HCT116 (cell line): ENCODE measurements at regions not wholly inside any gene's neighbourhood (a gene's known extent, or its start where the extent isn't known, plus 50 kb on each side); places are given as distances from the start of the nearest gene placed in this dataset.

Experiments used
- ATAC-seq: fragments of 200-7000 bp; cut with Tn5 transposase; 2 replicates; pipeline ENCODE4 v1.9.1; 2020; ENCODE audit warnings: mild to moderate bottlenecking, moderate library complexity
- BruUV-seq: library from RNA; stranded (reverse); fragments of 400-500 nt; replicated peaks from 2 replicates; lab custom pipeline; 2021; lab: Mats Ljungman, UMichigan
- CTCF ChIA-PET: fragments of 300-600 bp; sonication (Branson Sonifier 250); formaldehyde crosslinking; loops from one replicate; lab custom pipeline; 2021; ENCODE audit warnings: antibody characterized with exemption; lab: Charles Lee
- POLR2A ChIA-PET: fragments of 300-600, 350-600 bp; sonication (Branson Sonifier 250); formaldehyde crosslinking; loops from one replicate; lab custom pipeline; 2021; ENCODE audit warnings: antibody characterized with exemption; lab: Charles Lee
- RAD21 ChIA-PET, 2 experiments: fragments of 300-600 bp; sonication (Branson Sonifier 250); formaldehyde crosslinking; loops; one replicate each; lab custom pipeline; 2023; ENCODE audit warnings: low total read pairs in 2 of 2; ENCODE audit not compliant: uncharacterized antibody in 2 of 2, unreplicated experiment in 2 of 2, low non-redundant PET in 1 of 2; lab: Charles Lee
- DNase-seq: peaks from one replicate; pipeline ENCODE4 v3.0.0-alpha.2; 2010; ENCODE audit warnings: low read depth, low spot score
- H2AFZ ChIP-seq: fragments of 200-600 bp; shearing (Covaris generic), sonication (generic); 2 replicates; pipeline ENCODE4 v1.6.1; 2017; ENCODE audit warnings: low read depth, mixed run types, mixed read lengths, antibody characterized with exemption, low read length; ENCODE audit not compliant: poor library complexity, severe bottlenecking
- H3K27ac ChIP-seq: 2 replicates; pipeline ENCODE4 v1.5.1; 2012; ENCODE audit warnings: low read depth, low read length
- H3K27me3 ChIP-seq: fragments of 200-600 bp; sonication (generic); 2 replicates; pipeline ENCODE4 v1.6.1; 2016; ENCODE audit warnings: mixed run types, low read length, mixed read lengths; ENCODE audit not compliant: insufficient read depth
- H3K36me3 ChIP-seq, 2 experiments: fragments of 200-500 bp in 1 of 2; fragments of 200-600 bp in 1 of 2; sonication (Bioruptor generic) in 1 of 2; sonication (generic) in 1 of 2; 2 replicates each; pipeline versions ENCODE4 v1.5.1 to v1.6.1; 2014 to 2016; ENCODE audit warnings: low read length in 2 of 2, inconsistent platforms in 1 of 2, mixed read lengths in 1 of 2, mixed run types in 1 of 2; ENCODE audit not compliant: insufficient read depth in 2 of 2, control insufficient read depth in 1 of 2
- H3K4me1 ChIP-seq, 2 experiments: fragments of 200-600 bp in 1 of 2; sonication (generic) in 1 of 2; 2 replicates each; pipeline versions ENCODE4 v1.5.1 to v1.6.1; 2012 to 2017; ENCODE audit warnings: low read length in 2 of 2, inconsistent platforms in 1 of 2, mild to moderate bottlenecking in 1 of 2, mixed read lengths in 1 of 2, mixed run types in 1 of 2, moderate library complexity in 1 of 2; ENCODE audit not compliant: insufficient read depth in 2 of 2, control insufficient read depth in 1 of 2
- H3K4me2 ChIP-seq: fragments of 200-600 bp; sonication (generic); 2 replicates; pipeline ENCODE4 v1.6.1; 2017; ENCODE audit warnings: mixed run types, low read length, mixed read lengths
- H3K4me3 ChIP-seq, 2 experiments: fragments of 200-600 bp in 1 of 2; sonication (generic) in 1 of 2; replicated peaks in 1 of 2; 2 replicates each; pipeline ENCODE4 v1.5.1; 2011 to 2016; ENCODE audit warnings: low read length in 2 of 2, control low read depth in 1 of 2, low read depth in 1 of 2, mild to moderate bottlenecking in 1 of 2, mixed read lengths in 1 of 2, mixed run types in 1 of 2
- H3K79me2 ChIP-seq: fragments of 200-600 bp; sonication (generic); 2 replicates; pipeline ENCODE4 v1.6.1; 2017; ENCODE audit warnings: mild to moderate bottlenecking, mixed run types, low read length, moderate library complexity, mixed read lengths; ENCODE audit not compliant: insufficient read depth
- H3K9ac ChIP-seq: fragments of 200-600 bp; sonication (generic); 2 replicates; pipeline ENCODE4 v1.6.1; 2016; ENCODE audit warnings: low read length, mixed read lengths
- H3K9me2 ChIP-seq: fragments of 200-600 bp; sonication (generic), shearing (Covaris generic); 2 replicates; pipeline ENCODE4 v1.6.1; 2017; ENCODE audit warnings: mixed run types, mild to moderate bottlenecking, moderate library complexity; ENCODE audit not compliant: insufficient read depth
- H3K9me3 ChIP-seq, 2 experiments: fragments of 200-500 bp in 1 of 2; fragments of 200-600 bp in 1 of 2; sonication (Bioruptor generic) in 1 of 2; sonication (generic) in 1 of 2; 2 replicates each; pipeline ENCODE4 v1.6.1; 2014 to 2017; ENCODE audit warnings: low read length in 2 of 2, mixed read lengths in 2 of 2, inconsistent platforms in 1 of 2, low read depth in 1 of 2, mild to moderate bottlenecking in 1 of 2, mixed run types in 1 of 2, moderate library complexity in 1 of 2; ENCODE audit not compliant: control insufficient read depth in 1 of 2, insufficient read depth in 1 of 2
- H4K20me1 ChIP-seq: fragments of 200-600 bp; sonication (generic), shearing (Covaris generic); 2 replicates; pipeline ENCODE4 v1.6.1; 2017; ENCODE audit warnings: mixed run types, mild to moderate bottlenecking, moderate library complexity; ENCODE audit not compliant: insufficient read depth
- ELF1 ChIP-seq: IDR thresholded peaks from 2 replicates; pipeline ENCODE4 v1.6.1; 2012; ENCODE audit warnings: low read depth, borderline replicate concordance
- FOSL1 ChIP-seq: IDR thresholded peaks from 2 replicates; pipeline ENCODE4 v1.6.1; 2012; ENCODE audit warnings: low read depth
- RAD21 ChIP-seq: IDR thresholded peaks from 2 replicates; pipeline ENCODE4 v1.6.1; 2012; ENCODE audit warnings: low read depth, mild to moderate bottlenecking
- intact Hi-C: fragments of 100-400 bp; cut with micrococcal nuclease; formaldehyde crosslinking; loops from 2 replicates; pipeline ENCODE4 v1.10.0; 2022
- TF ChIP-seq, protein P1 (sequence below), 3 experiments: fragments of 200-600 bp in 1 of 3; sonication (generic) in 1 of 3; IDR thresholded peaks in 2 of 3; conservative IDR thresholded peaks in 1 of 3; 2 replicates each; pipeline ENCODE4 v1.5.1; 2012 to 2017; ENCODE audit warnings: low read depth in 2 of 3, low read length in 2 of 3, antibody characterized with exemption in 1 of 3, borderline replicate concordance in 1 of 3, control low read depth in 1 of 3, mild to moderate bottlenecking in 1 of 3, mixed read lengths in 1 of 3, mixed run types in 1 of 3, moderate library complexity in 1 of 3; ENCODE audit not compliant: insufficient read depth in 1 of 3
- TF ChIP-seq, protein P2 (sequence below): IDR thresholded peaks from 2 replicates; pipeline ENCODE4 v1.6.1; 2012
- TF ChIP-seq, protein P3 (sequence below): IDR thresholded peaks from 2 replicates; pipeline ENCODE4 v1.6.1; 2012

DNA sequence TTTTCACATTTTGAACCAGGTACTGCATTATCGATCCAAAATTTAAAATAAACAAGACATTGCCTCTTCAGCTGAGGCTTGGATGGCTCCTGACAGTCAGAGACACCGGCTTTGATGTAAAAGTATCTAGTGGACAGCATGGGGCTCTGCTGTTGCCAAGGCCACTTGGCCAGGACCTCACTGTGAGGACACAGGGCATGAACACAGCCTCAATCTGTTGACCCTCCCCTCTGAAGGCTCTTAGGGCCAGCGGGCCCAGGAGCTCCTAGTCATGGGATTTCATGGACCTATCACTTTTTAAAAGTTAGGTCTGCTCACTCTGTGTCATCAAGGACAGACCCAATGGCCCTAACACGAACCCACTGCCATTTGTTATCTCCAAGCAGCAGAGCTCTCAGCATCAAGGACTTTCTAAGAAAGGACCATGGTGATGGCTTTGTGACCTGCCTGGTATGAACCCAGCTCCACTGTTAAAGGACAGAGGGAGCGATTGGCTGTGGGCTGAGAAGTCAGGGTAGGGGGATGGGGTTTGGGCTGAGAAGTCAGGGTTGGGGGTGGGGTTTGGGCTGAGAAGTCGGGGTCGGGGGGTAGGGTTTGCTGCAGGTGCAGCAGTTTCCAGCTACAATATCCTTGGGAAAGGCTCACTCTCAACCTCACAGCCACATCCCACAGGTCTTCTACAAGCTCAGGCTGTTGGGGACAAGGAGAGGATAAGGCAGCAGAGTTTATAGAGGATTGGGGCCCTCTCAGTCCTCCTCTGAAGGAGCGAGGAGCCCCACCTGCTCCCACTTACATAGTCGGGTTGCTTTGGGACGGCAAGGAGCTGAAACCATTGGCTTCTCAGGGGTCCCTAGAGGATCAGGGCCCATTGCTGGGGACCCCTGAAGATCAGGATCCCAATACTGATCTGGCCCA, 146.8 kb downstream of the BARX1 start:
- ChIA-PET RAD21 (no interaction called here), CTCF (interaction anchor here (1.0 kb wide), 1 partner anchor 19 kb away, joined by 3 read pairs; no protein-coding TSS in a partner anchor), POLR2A (no interaction called here)
- Histone ChIP-seq H4K20me1 (no peaks in the 10 kb centered on the region), H3K9ac (no peak overlapping the region), H3K27ac (no peak overlapping the region), H3K79me2 (no peaks in the 10 kb centered on the region), H3K36me3 (no peaks in the 10 kb centered on the region), H3K9me2 (no peaks in the 10 kb centered on the region), H3K9me3 (no peaks in the 10 kb centered on the region), H3K27me3 (no peaks in the 10 kb centered on the region), H3K4me3 (no peak overlapping the region), H3K4me1 (peaks cover 6 to 8% of the 10 kb centered on the region in 2 experiments)
- intact Hi-C loops, result no loop called here
- DNase-seq, result no peak
- BruUV-seq, result no TSS peak
- TF ChIP-seq, protein P1, sequence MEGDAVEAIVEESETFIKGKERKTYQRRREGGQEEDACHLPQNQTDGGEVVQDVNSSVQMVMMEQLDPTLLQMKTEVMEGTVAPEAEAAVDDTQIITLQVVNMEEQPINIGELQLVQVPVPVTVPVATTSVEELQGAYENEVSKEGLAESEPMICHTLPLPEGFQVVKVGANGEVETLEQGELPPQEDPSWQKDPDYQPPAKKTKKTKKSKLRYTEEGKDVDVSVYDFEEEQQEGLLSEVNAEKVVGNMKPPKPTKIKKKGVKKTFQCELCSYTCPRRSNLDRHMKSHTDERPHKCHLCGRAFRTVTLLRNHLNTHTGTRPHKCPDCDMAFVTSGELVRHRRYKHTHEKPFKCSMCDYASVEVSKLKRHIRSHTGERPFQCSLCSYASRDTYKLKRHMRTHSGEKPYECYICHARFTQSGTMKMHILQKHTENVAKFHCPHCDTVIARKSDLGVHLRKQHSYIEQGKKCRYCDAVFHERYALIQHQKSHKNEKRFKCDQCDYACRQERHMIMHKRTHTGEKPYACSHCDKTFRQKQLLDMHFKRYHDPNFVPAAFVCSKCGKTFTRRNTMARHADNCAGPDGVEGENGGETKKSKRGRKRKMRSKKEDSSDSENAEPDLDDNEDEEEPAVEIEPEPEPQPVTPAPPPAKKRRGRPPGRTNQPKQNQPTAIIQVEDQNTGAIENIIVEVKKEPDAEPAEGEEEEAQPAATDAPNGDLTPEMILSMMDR (IDR thresholded peaks at IDR 0.05 in 2 of 3, conservative IDR thresholded peaks at IDR 0.05 in 1 of 3; ENCODE audit: borderline replicate concordance in 1 of 3, insufficient read depth in 1 of 3, low read depth in 2 of 3, low read length in 2 of 3), result no peak
- no peak for TF ChIP-seq ELF1
- TF ChIP-seq RAD21, result no peak
- TF ChIP-seq, protein P2, sequence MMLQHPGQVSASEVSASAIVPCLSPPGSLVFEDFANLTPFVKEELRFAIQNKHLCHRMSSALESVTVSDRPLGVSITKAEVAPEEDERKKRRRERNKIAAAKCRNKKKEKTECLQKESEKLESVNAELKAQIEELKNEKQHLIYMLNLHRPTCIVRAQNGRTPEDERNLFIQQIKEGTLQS, result no peak
- no peak for TF ChIP-seq FOSL1
- TF ChIP-seq, protein P3, sequence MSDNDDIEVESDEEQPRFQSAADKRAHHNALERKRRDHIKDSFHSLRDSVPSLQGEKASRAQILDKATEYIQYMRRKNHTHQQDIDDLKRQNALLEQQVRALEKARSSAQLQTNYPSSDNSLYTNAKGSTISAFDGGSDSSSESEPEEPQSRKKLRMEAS, result no peak
- TF ChIP-seq, all 23 proteins: peak for 0
- Histone ChIP-seq H2AFZ (no peak overlapping the region), H3K4me2 (no peak overlapping the region)
- no peak for ATAC-seq
